DOHH2 (cell line): ENCODE measurements at regions not wholly inside any gene's neighbourhood (a gene's known extent, or its start where the extent isn't known, plus 50 kb on each side); places are given as distances from the start of the nearest gene placed in this dataset.

ENCODE experiments used
- CTCF ChIP-seq: fragments of 200-600 bp; sonication (generic); IDR thresholded peaks from one replicate; pipeline ENCODE4 v1.5.1; 2014; ENCODE audit warnings: antibody characterized with exemption, mild to moderate bottlenecking, low read depth, low read length; ENCODE audit not compliant: poor library complexity, severe bottlenecking
- EZH2phosphoT487 ChIP-seq: fragments of 200-600 bp; sonication (generic); IDR thresholded peaks from 2 replicates; pipeline ENCODE4 v1.6.1; 2017; ENCODE audit warnings: borderline replicate concordance, mild to moderate bottlenecking, antibody characterized with exemption, low read length, moderate library complexity, mixed read lengths

GRCh38 chr20:7672571-7672970 lies 267.7 kb downstream of the HAO1 start:
- TF ChIP-seq EZH2phosphoT487 (no peak), CTCF (no peak)
